ENCODE measurements at regions not wholly inside any gene's neighbourhood (a gene's known extent, or its start where the extent isn't known, plus 50 kb on each side); places are given as distances from the start of the nearest gene placed in this dataset.
"Not testable (repeated sequence)": the region's sequence is repeated elsewhere in the genome, so short reads cannot be mapped to it uniquely, and the experiment has no call there.

DNA sequence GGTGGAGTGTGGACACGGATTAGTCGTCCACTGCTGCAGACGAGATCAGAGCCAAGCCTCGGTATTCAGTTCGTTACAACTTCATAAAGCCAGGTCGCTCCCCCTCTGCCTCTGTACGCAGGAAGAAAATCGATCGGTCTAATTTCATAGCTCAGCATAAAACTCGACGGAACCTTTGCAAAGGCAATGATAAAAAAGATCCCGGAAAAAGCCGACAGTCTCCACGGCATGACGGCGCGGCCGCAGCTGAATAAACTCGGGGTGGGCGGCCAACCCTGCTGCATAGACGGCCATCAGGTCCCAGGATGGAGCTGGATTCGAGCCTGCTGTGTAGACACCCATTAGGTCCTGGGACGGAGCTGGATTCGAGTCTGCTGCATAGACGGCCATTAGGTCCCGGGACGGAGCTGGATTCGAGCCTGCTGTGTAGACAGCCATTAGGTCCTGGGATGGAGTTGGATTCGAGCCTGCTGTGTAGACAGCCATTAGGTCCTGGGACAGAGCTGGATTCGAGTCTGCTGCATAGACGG is 113.8 kb upstream of the PPP2R3B start:
- DNase-seq, result no peak

GRCh38 chrX:506341-506740 is 119.6 kb upstream of the PPP2R3B start:
- no peak for DNase-seq

- DNase-seq, result no peak
Measured at GRCh38 chrX:508163-508562, 121.5 kb upstream of the PPP2R3B start.

DNA sequence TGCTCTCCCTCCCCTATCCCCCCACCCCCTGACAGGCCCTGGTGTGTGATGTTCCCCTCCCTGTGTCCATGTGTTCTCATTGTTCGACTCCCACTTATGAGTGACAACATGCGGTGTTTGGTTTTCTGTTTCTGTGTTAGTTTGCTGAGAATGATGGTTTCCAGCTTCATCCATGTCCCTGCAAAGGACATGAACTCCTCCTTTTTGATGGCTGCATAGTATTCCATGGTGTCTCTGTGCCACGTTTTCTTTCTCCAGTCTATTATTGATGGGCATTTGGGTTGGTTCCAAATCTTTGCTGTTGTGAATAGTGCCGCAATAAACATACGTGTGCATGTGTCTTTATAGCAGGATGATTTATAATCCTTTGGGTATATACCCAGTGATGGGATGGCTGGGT is 121.8 kb upstream of the SHOX start:
- not testable (repeated sequence) for DNase-seq

DNA sequence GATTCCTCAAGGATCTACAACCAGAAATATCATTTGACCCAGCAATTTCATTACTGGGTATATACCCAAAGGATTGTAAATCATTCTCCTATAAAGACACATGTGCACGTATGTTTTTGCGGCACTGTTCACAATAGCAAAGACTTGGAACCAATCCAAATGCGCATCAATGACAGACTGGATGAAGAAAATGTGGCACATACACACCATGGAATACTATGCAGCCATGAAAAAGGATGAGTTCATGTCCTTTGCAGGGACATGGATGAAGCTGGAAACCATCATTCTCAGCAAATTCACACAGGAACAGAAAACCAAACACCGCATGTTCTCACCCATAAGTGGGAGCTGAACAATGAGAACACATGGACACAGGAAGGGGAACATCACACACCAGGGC is 119.5 kb upstream of the SHOX start:
- DNase-seq, result not testable (repeated sequence)

DNA sequence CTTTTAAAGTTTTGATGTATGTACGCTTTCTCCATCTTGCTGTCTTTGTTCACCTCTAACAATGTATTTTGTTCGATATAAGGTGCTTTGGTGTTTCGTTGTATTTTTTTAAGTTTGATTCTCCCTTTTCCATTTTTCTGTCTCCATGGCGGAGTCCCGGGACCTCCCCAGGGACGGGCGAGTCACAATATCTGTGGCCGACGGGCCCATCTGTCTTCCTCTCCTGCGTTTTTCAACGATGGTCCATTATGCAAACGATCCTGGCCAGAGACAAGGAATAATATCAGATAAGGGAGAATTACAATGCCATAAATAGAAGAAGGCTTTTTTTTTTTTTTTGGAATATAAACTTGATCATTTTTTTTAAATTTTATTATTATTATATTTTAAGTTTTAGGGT is 112.3 kb upstream of the SHOX start:
- no peak for DNase-seq

- peak; percentile 32 for DNase-seq
Measured at GRCh38 chrX:519741-520140, 110.8 kb upstream of the SHOX start.

GRCh38 chrX:522456-522855 is 108.1 kb upstream of the SHOX start:
- DNase-seq, result no peak

DNA sequence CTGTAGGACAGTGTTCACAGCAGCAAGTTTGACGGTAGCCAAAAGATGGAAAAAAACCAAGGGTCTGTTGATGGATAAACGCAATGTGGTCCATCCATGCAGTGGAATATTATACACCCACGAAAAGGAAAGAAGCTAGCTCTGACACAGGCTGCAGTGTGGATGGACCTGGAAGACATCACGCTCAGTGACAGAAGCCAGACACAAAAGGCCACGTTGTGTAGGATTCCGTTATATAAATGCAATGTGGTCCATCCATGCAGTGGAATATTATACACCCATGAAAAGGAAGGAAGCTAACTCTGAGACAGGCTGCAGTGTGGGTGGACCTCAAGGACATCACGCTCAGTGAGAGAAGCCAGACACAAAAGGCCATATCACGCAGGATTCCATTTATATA is 105.5 kb upstream of the SHOX start:
- no peak for DNase-seq

- DNase-seq, result no peak
Measured at GRCh38 chrX:526295-527224, 104.0 kb upstream of the SHOX start.

DNA sequence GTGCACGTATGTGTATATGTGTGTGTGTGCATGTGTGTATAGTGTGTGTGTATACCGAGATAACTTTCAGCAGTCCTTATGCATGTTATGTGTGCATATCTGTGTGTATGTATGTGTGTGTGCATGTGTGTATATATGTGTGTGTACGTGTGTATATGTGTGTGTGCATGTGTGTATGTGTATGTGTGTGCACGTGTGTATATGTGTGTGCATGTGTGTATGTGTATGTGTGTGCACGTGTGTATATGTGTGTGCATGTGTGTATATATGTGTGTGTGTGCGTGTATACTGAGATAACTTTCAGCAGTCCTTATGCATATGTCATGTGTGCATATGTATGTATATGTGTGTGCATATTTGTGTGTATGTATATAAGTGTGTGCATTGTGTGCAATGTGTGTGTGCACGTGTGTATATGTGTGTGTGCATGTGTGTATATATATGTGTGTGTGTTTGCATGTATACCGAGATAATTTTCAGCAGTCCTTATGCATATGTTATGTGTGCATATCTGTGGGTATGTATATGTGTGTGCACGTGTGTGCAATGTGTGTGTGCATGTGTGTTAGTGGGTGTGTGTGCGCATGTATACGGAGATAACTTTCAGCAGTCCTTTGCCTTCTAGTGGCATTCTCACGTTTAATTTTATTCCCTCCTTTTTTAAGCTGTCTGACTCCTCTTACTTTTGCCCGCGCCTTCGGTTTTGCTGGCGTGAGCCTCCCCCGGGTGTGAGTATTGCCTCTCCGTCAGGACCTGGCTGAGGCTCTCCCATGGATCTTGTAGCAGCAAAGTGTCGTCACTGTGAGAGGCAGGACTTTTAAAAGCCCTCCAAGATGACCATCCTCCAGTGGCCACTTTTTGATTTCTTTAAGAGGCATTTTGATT is 99.6 kb upstream of the SHOX start:
- no peak for DNase-seq

- no peak for DNase-seq
Measured at GRCh38 chrX:531611-531936, 99.0 kb upstream of the SHOX start.

GRCh38 chrX:534804-535203 is 95.8 kb upstream of the SHOX start:
- no peak for DNase-seq

GRCh38 chrX:536616-537015 is 94.0 kb upstream of the SHOX start:
- DNase-seq, result no peak

- no peak for DNase-seq
Measured at GRCh38 chrX:537151-537550, 93.4 kb upstream of the SHOX start.

DNA sequence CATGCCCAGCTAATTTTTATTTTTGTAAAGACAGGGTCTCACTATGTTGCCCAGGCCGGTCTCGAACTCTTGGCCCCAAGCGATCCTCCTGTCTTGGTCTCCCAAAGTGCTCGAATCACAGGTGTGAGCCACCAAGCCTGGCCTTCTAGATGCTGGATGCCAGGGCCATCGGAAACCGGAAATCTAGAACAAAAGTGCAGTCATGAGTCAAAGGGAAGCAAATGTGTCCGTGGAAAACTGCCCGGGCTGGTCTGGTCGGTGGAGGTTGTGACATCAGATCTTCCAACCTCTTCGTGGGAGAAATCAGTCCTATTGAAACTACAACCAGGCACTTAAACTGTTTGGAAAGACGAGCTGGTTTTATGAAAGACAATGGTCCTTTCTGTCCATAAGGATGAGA is 92.3 kb upstream of the SHOX start:
- no peak for DNase-seq

DNA sequence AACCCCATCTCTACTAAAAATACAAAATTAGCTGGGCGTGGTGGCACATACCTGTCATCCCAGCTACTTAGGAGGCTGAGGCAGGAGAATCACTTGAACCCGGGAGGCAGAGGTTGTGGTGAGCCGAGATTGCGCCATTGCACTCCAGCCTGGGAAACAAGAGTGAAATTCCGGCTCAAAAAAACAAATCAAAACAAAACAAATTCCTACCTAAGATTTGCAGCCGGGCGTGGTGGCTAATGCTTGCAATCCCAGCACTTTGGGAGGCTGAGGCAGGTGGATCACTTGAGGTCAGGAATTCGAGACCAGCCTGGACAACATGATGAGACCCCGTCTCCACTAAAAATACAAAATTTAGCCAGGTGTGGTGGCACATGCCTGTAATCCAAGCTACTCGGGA is 89.6 kb upstream of the SHOX start:
- not testable (repeated sequence) for DNase-seq

DNA sequence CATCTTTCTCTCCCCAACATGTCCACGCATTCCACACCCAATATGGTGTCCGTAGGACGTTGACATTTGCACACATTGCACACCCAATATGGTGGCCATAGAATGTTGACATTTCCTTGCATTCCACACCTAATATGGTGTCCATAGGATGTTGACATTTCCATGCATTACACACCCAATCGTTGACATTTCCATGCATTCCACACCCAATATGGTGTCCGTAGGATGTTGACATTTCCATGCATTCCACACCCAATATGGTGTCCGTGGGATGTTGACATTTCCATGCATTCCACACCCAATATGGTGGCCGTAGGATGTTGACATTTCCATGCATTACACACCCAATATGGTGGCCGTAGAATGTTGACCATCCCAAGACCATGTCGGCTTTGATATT is 88.4 kb upstream of the SHOX start:
- no peak for DNase-seq

DNA sequence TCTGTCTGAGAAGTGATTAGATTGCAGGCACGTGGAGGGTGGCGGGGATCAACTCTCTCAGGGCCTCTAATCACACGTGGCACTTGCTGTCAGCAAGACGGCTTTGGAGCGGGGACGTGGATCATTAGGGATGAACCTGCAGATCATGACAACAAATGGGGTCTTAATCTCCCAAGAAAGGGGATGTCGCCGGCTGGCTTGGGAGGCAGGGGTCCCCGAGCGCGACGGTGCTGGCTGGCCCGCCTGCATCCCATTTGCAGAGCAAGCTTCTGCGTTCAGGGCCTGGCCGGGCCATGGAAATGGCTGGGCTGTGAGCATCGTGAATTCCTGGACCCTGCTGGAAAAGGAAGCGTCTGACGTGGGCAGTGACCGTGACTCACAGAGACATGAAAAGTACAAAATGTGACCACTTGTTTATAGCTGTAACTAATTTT is 85.1 kb upstream of the SHOX start:
- DNase-seq, result peak; percentile 72

- no peak for DNase-seq
Measured at GRCh38 chrX:550514-550913, 80.1 kb upstream of the SHOX start.

DNA sequence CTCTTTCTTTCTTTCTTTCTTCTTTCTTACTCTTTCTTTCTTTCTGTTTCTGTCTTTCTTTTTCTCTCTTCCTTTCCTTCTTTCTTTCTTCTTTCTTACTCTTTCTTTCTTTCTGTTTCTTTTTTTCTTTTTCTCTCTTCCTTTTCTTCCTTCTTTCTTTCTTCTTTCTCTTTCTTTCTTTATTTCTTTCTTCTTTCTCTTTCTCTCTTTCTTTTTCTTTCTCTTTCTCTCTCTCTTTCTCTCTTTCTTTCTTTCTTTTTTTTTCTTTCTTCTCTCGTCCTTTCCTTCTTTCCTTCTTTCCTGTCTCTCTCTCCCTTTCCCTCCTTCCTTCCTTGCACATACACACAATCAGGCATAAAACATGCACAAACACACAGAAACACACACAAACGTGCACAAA is 79.3 kb upstream of the SHOX start:
- DNase-seq, result no peak

GRCh38 chrX:552496-552895 is 78.1 kb upstream of the SHOX start:
- DNase-seq, result no peak

- no peak for DNase-seq
Measured at GRCh38 chrX:554271-554670, 76.3 kb upstream of the SHOX start.

All from fibroblast of skin of right quadriceps (primary cell).